Middle frontal gyrus (tissue), 1 donor: ENCODE measurements at regions not wholly inside any gene's neighbourhood (a gene's known extent, or its start where the extent isn't known, plus 50 kb on each side); places are given as distances from the start of the nearest gene placed in this dataset.
"Not testable (repeated sequence)": the region's sequence is repeated elsewhere in the genome, so short reads cannot be mapped to it uniquely, and the experiment has no call there.

Experiments used
- DNase-seq: peaks from one replicate; pipeline ENCODE4 v3.0.0-alpha.2; 2015; ENCODE audit warnings: low spot score; ENCODE audit errors: extremely low spot score

DNA sequence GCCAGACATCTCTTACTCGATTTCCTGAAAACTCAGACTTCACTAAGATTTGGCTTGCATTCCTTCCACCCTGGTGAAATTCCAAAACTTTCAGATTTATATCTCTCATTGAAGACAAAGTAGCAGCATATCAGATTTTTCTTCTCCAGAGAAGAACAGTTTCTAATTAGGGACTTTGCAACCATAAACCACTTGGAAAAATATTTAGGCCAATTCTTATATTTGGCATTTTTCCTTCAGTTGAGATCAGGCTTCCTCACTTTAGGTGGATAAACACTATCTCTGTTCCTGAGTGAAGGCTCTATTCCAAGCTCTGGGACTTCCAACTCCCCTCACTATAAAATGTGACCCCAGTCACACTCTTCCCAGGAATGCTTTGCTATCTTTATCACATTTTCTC is 1434.3 kb upstream of the FLRT2 start:
- no peak for DNase-seq

DNA sequence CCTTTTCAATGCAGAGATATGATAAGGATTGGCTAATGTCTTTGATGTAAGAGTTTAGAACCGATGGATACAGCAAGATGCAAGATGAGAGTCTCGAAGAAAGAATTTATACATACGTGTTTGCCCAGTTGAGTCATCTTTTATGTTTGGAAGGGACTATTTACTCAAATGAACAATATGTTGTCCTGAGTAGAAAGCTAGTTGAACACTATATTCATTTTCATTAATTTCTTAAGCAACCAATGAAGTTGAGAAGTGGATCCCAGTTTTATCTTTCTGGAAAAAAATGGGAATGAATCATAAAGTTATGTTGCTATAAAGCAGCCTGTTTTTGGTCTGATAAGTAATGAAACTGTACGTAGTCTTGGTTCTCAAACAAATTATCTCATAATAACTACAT is 1431.7 kb upstream of the FLRT2 start:
- DNase-seq, result no peak

DNA sequence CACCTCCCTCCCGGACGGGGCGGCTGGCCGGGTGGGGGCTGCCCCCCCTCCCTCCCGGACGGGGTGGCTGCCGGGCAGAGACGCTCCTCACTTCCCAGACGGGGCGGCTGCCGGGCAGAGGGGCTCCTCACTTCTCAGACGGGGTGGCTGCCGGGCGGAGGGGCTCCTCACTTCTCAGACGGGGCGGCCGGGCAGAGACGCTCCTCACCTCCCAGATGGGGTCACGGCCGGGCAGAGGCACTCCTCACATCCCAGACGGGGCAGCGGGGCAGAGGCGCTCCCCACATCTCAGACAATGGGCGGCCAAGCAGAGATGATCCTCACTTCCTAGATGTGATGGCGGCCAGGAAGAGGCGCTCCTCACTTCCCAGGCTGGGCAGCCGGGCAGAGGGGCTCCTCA is 1430.4 kb upstream of the FLRT2 start:
- not testable (repeated sequence) for DNase-seq

DNA sequence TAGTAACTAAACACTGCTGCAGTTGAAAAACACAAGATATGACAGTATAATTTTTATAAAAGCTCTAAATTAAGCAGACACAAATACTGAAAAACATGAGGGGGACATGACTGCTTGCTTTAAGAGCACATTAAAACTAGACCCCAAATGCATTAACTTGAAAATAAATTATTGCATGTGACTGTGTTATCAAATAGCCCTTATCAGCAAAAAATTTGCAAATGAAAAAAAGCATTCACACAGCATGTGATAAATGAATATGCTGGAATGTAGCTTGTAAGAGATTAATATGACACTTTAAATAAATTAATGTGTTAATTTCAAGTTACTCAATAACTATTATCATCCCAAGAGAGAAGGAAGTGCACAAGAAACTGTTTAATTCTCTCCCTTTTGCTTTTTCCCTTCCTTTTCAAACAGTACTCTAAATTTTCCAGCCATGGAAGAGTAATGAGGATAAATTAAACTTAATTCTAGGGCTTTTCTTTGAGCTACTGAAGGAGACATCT is 1422.1 kb upstream of the FLRT2 start:
- DNase-seq, result no peak

DNA sequence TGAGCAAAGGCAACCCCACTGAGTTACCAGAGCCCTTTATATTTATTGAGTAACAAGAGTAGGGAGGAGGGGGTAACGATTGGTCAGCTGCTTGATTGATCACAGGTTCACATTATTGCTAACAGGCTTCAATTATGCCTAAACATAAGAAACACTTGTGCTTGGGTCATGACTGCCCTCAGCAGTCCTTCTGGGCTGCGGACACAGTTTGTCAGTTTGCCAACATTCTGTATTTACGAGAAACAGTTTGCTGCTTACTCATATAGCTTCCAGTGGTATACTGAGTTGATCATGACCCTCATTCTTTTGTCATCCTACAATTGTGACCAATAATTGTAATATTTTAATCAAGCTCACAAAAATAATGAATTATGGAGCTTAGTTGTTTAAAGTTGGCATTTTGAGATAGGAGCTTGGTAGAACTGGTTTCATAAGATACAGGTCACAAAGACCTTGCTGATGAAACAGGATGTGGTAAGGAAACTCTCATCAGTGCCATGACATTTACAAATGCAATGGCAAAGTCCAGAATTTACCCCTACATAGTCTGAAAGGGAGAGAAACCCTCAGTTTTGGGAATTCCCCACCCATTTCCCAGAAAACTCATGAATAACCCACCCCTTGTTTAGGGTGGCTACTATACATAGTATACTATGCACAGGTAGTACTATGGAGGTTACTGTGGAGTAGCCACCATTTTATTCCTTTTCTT is 1421.0 kb upstream of the FLRT2 start:
- no peak for DNase-seq

DNA sequence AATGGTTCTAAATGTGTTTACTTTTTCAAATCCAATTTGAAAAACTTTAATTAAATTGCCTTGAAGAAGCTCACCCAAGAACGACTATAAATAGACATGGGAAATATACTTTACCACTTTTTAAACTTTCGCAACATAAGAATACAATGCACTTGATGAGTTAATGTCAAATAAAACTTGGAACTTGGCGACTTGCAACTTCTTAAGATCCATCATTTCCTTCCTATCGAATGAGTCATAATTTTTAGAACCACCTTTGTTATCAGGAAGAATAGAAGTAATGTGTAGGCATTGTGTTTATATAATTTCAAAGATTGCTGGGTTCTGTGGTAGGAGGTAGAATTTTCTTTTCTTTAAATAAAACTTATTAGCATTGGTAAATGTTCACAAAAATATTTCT is 1417.4 kb upstream of the FLRT2 start:
- DNase-seq, result no peak

DNA sequence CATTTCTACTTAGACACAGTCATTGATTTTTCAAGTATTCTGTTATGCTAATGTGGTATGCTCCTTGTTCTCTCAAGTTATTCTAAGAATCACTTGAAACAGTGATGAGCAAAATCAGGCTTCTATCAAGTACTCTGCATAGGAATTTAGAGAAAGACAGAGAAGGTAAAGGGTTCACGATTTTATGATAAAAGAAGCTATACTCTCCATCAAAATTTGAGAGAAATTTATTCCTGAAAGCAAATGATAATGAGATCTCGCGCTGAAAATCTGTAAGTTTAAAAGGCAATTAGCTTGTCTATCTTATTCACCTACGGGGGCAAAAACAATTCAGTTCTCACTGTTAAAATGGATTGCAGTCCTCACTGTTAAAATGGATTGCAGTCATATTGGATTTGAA is 1404.3 kb upstream of the FLRT2 start:
- DNase-seq, result no peak

DNA sequence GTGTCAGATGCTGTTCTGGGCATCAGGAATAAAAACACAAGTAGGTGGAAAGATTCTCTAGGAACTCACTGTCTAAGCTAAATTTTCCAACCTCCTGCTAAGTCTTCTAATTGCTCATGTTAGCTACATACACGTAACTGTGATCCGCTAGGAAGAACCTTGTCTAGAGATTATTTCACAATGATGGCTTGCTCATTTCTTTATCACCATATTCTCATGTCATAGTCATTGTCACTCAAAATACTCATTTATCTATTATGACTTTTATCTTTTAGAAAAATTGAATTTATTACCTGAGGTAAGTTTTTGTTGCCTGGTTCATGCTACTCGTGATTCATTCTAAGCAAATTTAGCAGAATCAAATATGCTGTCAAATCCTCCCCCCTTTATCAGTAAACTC is 1402.4 kb upstream of the FLRT2 start:
- no peak for DNase-seq

DNA sequence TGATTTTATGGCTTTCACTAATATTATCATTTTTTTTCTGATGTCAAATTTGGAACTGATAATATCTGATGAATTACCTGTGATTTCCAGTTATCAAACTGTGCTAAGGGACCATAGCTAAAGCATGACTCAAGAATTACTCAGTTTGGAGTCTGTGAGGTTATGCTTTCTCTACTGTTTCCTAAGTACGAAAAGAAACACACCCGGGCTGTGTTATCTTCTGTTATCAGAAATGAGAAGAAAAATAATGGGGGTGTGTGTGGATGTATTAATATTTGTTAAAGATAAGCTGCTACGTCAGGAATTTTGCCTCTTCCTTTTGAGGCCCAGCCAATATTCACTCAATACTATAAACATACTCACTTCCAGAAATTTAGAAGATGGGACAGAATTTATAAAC is 1401.9 kb upstream of the FLRT2 start:
- no peak for DNase-seq

DNA sequence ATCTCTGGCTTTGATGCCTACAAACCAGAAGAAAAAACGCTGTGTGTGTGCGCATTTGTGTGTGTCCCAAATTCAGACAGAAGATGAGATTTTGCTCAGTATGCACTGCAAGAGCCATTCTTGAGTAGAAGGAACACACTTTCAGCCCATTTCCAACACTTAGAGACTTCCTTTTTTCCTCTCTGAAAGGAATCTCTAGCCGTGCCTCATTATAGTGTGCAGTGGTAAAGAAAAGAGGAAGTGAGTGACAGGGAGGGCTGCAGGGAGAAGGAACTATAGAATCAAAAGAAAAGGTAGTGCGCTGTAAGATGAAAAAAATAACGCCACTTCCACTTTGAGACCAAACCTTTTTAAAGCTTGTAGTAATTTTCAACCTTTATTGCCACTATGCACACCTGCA is 1400.9 kb upstream of the FLRT2 start:
- DNase-seq, result no peak

DNA sequence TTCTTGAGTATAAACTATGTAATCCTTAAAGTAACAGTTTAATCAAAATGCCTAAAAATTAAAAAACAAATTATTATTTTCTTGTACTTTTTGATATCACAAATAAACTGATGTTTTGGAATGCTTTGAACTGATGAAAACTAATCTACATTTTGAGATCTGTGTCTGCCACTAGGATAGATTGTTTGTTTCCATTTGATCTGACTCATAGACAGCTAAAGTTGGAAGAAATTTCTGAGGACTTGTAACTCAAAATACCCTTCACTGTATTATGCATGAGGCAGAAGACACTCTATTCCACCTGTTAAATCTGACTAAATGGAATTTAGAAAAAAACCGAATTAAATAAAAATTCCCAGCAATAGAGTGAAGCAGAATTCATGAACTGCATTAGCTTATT is 1400.0 kb upstream of the FLRT2 start:
- no peak for DNase-seq

DNA sequence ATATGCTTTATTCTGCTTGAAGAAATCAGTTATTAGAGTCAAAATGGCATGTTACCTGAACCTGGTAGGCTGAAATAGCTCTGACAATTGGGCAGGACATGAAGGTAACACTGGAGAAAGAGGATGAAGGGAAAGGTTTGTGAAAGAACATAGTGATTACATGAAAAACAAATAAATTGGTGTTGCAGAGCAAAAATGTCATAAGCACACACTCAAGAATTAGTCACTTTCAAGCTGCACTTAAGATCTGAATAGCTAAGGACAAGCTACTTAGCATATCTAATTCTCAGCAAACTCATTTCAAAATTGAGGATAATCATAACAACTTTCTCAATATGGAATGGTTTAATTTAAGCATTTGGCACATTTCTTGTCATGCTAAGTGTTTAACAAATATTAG is 1398.0 kb upstream of the FLRT2 start:
- DNase-seq, result no peak

DNA sequence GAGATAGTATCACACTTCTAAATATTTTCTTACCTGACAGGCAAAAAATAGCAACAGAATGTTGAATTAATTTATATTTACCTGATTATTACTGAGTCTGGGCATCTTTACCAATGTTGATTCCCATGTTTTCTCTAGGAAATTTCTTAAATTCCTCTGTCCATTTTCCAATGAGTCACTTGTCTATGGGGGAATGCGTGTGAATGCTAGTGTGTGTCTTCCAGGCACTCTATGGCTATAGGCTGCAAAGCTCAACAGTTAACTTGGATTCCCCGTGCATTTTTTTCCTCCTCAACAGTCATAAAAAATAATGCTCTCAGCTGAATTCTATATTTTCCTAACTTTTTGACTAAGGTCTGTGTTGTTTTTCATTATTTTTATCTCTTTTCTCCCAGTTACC is 1385.8 kb upstream of the FLRT2 start:
- DNase-seq, result no peak

DNA sequence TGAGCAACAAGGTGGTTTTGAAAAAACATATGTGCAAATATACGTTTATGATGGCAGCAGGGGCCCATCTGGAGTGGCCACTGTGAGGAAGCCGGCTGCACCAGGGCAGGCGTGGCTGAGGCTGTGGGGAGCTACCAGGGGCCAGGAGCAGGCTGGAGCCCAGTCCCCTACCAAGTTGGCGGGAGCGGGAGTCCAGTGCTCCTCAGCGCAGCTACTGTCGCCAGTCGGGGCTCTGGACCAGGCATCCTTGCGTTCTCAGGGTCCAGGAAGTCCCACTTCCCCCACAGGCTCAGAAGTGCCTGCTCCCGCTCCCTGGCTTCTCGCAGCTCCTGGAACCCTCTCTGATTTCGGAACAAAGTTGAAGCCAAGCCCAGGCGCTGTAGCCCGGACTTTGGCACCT is 1377.5 kb upstream of the FLRT2 start:
- no peak for DNase-seq

DNA sequence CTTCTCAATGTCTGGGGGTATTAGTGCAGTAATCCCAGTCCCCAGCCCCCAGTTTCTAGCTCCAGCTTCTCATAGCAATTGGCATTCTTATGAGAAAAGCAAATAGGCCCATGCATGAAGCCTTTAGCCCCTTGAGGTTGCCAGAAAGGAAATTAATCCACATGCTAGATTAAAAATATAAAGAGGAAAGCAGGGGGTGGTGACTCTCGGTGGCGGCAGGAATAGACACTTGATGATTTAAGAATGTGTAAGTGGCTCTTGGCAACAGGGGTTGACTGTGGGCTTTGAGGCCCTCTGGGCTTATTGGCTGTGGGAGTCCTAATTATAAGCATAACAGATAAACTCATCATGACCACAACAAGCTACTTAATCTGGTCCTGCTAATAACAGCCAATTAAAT is 1367.3 kb upstream of the FLRT2 start:
- no peak for DNase-seq

DNA sequence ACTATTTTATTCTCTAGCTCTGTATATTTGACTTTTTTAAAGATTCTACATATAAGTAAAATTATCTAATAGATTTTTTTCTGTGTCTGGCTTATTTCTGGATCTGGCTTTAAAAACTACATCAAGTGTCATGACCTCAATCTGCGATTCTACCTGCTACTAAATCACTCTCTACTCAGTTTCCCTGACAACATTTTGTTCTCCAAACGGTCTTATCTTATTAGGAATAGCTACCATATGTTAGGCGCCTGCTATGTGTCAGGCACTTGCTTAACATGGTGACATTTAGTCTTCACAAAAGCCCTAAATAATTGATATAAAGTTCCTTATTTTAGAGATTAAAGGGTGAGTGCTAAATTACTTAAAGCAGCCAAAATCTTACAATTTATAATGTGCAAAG is 1362.9 kb upstream of the FLRT2 start:
- no peak for DNase-seq

DNA sequence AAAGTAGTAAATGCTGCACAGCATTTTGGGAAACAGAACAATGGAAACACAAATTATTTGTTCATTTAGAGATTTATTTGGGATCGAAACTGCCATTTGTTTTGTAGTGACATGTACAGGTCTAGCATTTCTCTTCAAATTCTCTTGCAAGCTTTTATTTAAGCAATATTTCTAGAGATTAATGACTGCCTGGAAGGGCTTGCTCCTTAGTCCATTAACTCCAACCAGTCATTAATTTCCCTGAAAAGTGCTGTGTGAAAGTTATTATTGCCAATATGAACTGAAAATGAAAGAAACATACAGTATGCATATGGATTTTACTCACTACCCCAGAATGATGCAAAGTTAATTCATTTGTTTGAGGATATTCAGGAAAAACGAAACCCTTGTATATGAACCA is 1349.6 kb upstream of the FLRT2 start:
- no peak for DNase-seq

DNA sequence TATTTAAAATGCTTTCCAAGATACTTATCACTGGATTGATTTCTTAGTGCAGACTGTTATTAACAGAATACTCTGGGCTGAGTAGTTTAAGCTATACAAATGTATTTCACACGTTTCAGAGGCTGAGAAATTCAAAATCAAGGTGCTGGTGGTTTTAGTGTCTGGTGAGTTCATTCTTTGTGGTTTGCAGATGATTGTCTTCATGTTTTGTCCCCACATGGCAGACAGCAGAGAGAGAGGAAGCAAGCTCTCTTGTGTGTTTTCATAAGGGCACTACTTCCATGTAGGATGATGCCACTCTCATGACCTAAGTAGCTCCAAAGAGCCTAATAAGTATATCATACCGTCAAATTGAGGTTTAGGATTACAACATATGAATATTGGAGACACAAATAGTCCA is 1348.9 kb upstream of the FLRT2 start:
- DNase-seq, result no peak

DNA sequence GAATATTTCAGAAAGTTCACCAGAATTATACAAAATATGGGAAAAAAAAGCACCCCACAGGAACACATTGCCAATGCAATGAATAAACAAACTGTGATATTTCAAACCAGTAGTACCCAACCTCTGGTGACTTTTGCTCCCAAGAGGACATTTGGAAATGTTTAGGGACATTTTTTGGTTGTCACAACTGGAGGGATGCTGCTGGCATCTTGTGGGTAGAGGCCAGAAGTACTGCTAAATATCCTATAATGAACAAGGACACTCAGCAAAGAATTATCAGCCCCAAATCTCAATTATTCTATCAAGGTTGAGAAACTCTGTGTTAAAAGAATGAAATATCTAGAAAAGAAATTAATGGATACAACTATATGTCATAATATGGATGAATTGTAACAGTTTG is 1334.4 kb upstream of the FLRT2 start:
- DNase-seq, result no peak

DNA sequence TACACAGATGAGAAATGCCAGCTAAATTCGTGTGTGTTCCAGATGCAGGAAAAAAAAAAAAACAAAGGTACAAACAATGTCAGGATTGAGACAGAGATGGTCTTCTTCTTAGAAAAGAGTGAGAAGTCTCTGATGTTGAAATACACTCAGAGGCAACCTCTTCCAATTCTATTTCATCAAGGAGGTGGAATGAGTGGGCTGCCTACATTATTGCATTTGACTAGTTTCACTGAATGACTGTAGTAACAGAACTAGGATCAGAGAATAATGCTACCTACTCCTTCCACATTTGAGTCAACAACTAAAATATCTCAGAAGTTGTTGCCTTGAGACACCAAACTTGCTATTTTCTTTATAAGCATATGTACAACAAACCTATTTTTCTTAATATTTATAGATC is 1332.2 kb upstream of the FLRT2 start:
- no peak for DNase-seq

DNA sequence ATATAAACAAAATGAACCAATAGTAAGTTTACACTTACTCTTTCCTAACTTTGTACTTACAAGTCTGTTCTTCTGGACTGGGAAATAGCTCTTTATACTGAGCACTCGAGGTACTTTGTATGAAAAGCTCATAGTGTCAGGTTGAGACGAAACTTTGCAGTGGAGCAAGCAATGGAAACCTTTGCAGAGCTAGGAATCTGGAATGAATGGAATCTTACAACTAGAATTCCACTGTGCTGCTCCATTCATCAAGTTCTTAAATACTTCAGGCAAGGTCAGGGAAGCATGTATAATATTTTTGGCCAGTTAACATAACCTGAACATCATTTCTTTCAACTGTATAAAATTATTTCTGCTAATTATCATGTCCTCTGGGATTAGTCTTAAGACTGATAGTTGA is 1327.5 kb upstream of the FLRT2 start:
- DNase-seq, result no peak

DNA sequence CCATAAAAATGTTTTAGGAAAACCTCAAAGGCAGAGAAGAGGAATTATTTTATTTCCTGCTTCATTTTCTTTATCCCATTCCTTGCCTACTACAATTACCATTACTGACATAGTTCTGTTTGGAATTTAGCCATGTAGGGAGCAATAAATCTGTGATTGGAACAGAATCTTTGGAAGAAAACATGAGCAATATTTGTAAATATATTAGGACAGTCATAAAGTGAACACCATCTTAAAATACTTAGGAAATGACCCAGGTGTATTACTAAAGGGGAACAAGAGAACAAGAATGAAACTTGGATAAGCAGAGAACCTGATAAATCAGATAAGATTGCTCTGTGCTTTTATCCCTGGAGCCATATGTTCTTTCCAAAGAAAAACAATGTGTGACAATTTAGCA is 1326.0 kb upstream of the FLRT2 start:
- DNase-seq, result no peak

DNA sequence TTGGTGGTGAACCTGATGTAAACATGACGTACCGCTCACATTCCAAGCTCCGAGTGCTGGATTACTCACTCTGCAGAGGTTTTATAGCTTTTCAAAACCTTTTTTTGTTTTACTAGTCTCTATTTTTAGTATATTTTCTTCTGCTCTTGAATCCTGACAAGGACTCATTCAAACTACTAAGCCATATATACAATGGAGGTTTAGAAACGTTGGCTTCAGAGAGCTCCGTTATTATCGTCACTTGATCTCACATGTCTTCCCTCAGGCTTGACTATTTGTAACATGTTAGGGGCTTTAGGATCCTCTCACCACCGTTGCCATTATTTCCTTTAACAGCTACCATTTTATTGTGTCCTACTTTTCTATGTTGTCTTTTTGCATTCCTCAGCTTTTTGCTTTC is 1321.5 kb upstream of the FLRT2 start:
- DNase-seq, result no peak

DNA sequence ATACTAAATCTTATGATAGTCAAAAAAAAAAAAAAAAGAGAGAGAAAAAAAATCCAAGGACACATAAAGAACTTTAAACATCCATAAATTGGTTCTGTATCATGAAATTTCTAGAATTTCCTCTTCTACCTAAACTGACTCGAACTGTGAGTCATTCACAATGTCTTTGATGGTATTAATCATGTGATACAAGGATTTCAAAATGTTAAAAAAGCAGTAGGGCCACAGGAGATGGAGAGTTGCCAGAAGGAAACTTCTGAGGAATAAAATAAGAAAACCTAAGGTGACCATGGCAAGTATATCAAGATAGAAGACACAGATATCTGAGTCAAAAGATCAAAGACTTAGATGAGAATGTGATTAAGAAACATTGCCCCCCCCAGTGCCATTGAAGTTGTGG is 1320.9 kb upstream of the FLRT2 start:
- DNase-seq, result no peak
